SK-N-MC (cell line): ENCODE measurements at regions not wholly inside any gene's neighbourhood (a gene's known extent, or its start where the extent isn't known, plus 50 kb on each side); places are given as distances from the start of the nearest gene placed in this dataset.
"Not testable (repeated sequence)": the region's sequence is repeated elsewhere in the genome, so short reads cannot be mapped to it uniquely, and the experiment has no call there.

ENCODE experiments used
- EZH2 ChIP-seq: fragments of 200-600 bp; sonication (generic); IDR thresholded peaks from one replicate; pipeline ENCODE4 v1.6.1; 2017; ENCODE audit warnings: antibody characterized with exemption
- POLR2AphosphoS5 ChIP-seq: IDR thresholded peaks from 2 replicates; pipeline ENCODE4 v1.6.1; 2012; ENCODE audit warnings: mild to moderate bottlenecking, low read depth, low read length, borderline replicate concordance

DNA sequence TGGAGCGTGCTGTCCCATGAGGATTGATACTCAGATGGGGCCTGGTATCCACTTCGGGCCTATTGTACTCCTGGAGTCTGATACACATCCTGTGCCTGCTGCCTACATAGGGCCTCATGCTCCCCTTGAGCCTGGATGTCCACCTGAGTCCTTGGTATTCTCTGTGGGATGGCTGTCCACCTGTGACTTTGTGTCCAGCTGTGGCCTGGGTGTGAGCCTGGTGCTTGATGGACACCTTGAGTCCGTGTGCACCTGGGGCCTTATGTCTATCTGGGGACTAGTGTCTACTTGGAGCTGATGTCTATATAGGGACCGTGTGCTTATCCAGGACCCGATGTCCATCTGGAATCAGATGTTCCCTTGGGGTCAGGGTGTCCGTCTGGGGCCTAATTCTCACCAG is 75.9 kb upstream of the THOC3 start:
- not testable (repeated sequence) for TF ChIP-seq EZH2, POLR2AphosphoS5
